Stimulated activated CD8-positive, alpha-beta memory T cell treated with anti-CD3 and anti-CD28 coated beads, Interleukin-7, amount 100 ng/mL, for 1 hour (primary cell): ENCODE measurements at regions not wholly inside any gene's neighbourhood (a gene's known extent, or its start where the extent isn't known, plus 50 kb on each side); places are given as distances from the start of the nearest gene placed in this dataset.
"Not testable (repeated sequence)": the region's sequence is repeated elsewhere in the genome, so short reads cannot be mapped to it uniquely, and the experiment has no call there.

Source experiments
- DNase-seq, 2 donors: peaks; one replicate each; pipeline ENCODE4 v3.0.0-alpha.2; 2020; ENCODE audit warnings: low read depth in 2 of 2

GRCh38 chr2:13195270-13195669, 478.5 kb downstream of the TRIB2 start:
- DNase-seq = no peak

GRCh38 chr2:13197248-13197647, 480.5 kb downstream of the TRIB2 start:
- DNase-seq = no peak

GRCh38 chr2:13201924-13202323, 485.2 kb downstream of the TRIB2 start:
- DNase-seq = no peak

GRCh38 chr2:13212115-13212514, 495.4 kb downstream of the TRIB2 start:
- no peak for DNase-seq

- no peak for DNase-seq
These were observed 501.5 kb downstream of the TRIB2 start for GRCh38 chr2:13218205-13218604.

- no peak for DNase-seq
These were observed 510.8 kb downstream of the TRIB2 start for GRCh38 chr2:13227578-13227977.

GRCh38 chr2:13230221-13230620, 513.5 kb downstream of the TRIB2 start:
- no peak for DNase-seq

GRCh38 chr2:13240061-13240460, 523.3 kb downstream of the TRIB2 start:
- DNase-seq = no peak

- no peak for DNase-seq
These were observed 524.2 kb downstream of the TRIB2 start for GRCh38 chr2:13240789-13241487.

GRCh38 chr2:13252615-13253014, 535.9 kb downstream of the TRIB2 start:
- no peak for DNase-seq

- no peak for DNase-seq
These were observed 538.7 kb downstream of the TRIB2 start for GRCh38 chr2:13255485-13255884.

GRCh38 chr2:13260402-13260801, 543.7 kb downstream of the TRIB2 start:
- no peak for DNase-seq

- no peak for DNase-seq
These were observed 549.4 kb downstream of the TRIB2 start for GRCh38 chr2:13266166-13266565.

GRCh38 chr2:13284688-13285087, 568.0 kb downstream of the TRIB2 start:
- no peak for DNase-seq

- DNase-seq = no peak
These were observed 572.6 kb downstream of the TRIB2 start for GRCh38 chr2:13289310-13289709.

- not testable (repeated sequence) for DNase-seq
These were observed 591.7 kb downstream of the TRIB2 start for GRCh38 chr2:13308478-13308805.

GRCh38 chr2:13308989-13309388, 592.3 kb downstream of the TRIB2 start:
- no peak for DNase-seq

- no peak for DNase-seq
These were observed 615.3 kb downstream of the TRIB2 start for GRCh38 chr2:13332060-13332459.

GRCh38 chr2:13334071-13334470, 617.3 kb downstream of the TRIB2 start:
- DNase-seq = not testable (repeated sequence)

- DNase-seq = no peak
These were observed 617.8 kb downstream of the TRIB2 start for GRCh38 chr2:13334545-13334944.

GRCh38 chr2:13335862-13336535, 619.3 kb downstream of the TRIB2 start:
- no peak for DNase-seq

GRCh38 chr2:13351068-13351467, 634.3 kb downstream of the TRIB2 start:
- DNase-seq = no peak

GRCh38 chr2:13353083-13353482, 636.3 kb downstream of the TRIB2 start:
- no peak for DNase-seq

- DNase-seq = no peak
These were observed 637.3 kb downstream of the TRIB2 start for GRCh38 chr2:13354031-13354430.
